Fibroblast of villous mesenchyme (primary cell): ENCODE measurements at regions not wholly inside any gene's neighbourhood (a gene's known extent, or its start where the extent isn't known, plus 50 kb on each side); places are given as distances from the start of the nearest gene placed in this dataset.

Source experiments
- DNase-seq: peaks from one replicate; pipeline ENCODE4 v3.0.0-alpha.2; 2010; ENCODE audit warnings: low read depth
- H3K4me3 ChIP-seq: 2 replicates; pipeline ENCODE4 v1.5.1; 2011; ENCODE audit warnings: low read depth, mild to moderate bottlenecking, low read length
- CTCF ChIP-seq: IDR thresholded peaks from 2 replicates; pipeline ENCODE4 v1.5.1; 2012; ENCODE audit warnings: low read depth, mild to moderate bottlenecking, low read length; ENCODE audit not compliant: insufficient read depth

- H3K4me3 ChIP-seq = no peak overlapping the region
- TF ChIP-seq CTCF = no peak
- peak; percentile 65 for DNase-seq
Measured at GRCh38 chr2:217360781-217361482, 501.1 kb upstream of the TNP1 start.

- no peak for TF ChIP-seq CTCF
- H3K4me3 ChIP-seq = no peak overlapping the region
- no peak for DNase-seq
Measured at GRCh38 chr2:217360111-217360510, 500.2 kb upstream of the TNP1 start.

- no peak for DNase-seq
- H3K4me3 ChIP-seq = no peak overlapping the region
- no peak for TF ChIP-seq CTCF
Measured at GRCh38 chr2:217357886-217358620, 498.2 kb upstream of the TNP1 start.

- TF ChIP-seq CTCF = no peak
- no peak for DNase-seq
- H3K4me3 ChIP-seq = no peak overlapping the region
Measured at GRCh38 chr2:217356781-217357180, 496.9 kb upstream of the TNP1 start.

- TF ChIP-seq CTCF = no peak
- no peak overlapping the region for H3K4me3 ChIP-seq
- no peak for DNase-seq
Measured at GRCh38 chr2:217356142-217356541, 496.3 kb upstream of the TNP1 start.

GRCh38 chr2:217353591-217353990 is 493.7 kb upstream of the TNP1 start:
- no peak for TF ChIP-seq CTCF
- no peak for DNase-seq
- H3K4me3 ChIP-seq = no peak overlapping the region
